CD14-positive monocyte (primary cell): ENCODE measurements at regions not wholly inside any gene's neighbourhood (a gene's known extent, or its start where the extent isn't known, plus 50 kb on each side); places are given as distances from the start of the nearest gene placed in this dataset.
A peak's percentile ranks its signal among the peaks of the same experiment; 100 is the strongest.

ENCODE experiments used
- DNase-seq, 3 donors: peaks; one replicate each; pipeline ENCODE4 v3.0.0-alpha.2; 2011 to 2022
- H2AFZ ChIP-seq: 2 replicates; pipeline ENCODE4 v1.6.0; 2012; ENCODE audit warnings: mild to moderate bottlenecking, low read depth, low read length, inconsistent platforms; ENCODE audit not compliant: insufficient read depth, poor library complexity, severe bottlenecking
- H3K27ac ChIP-seq, 2 donors: 1 replicate in 1 of 2; 2 replicates in 1 of 2; pipeline ENCODE4 v1.5.1; 2012 to 2013; ENCODE audit warnings: low read length in 2 of 2, control low read depth in 1 of 2, inconsistent platforms in 1 of 2, low read depth in 1 of 2, mild to moderate bottlenecking in 1 of 2
- H3K27me3 ChIP-seq, 2 donors: one replicate each; pipeline versions ENCODE4 v1.6.0 to v1.6.1; 2011 to 2013; ENCODE audit warnings: low read length in 2 of 2; ENCODE audit not compliant: control insufficient read depth in 2 of 2, insufficient read depth in 2 of 2
- H3K36me3 ChIP-seq, 2 donors: replicated peaks in 1 of 2; 1 replicate in 1 of 2; 2 replicates in 1 of 2; pipeline versions ENCODE4 v1.5.1 to v1.6.1; 2012 to 2013; ENCODE audit warnings: low read length in 2 of 2, control low read depth in 1 of 2, inconsistent platforms in 1 of 2, mild to moderate bottlenecking in 1 of 2; ENCODE audit not compliant: insufficient read depth in 2 of 2, control insufficient read depth in 1 of 2
- H3K4me1 ChIP-seq, 2 donors: 1 replicate in 1 of 2; 2 replicates in 1 of 2; pipeline versions ENCODE4 v1.5.1 to v1.6.1; 2012 to 2013; ENCODE audit warnings: low read length in 2 of 2, control low read depth in 1 of 2, inconsistent platforms in 1 of 2, mild to moderate bottlenecking in 1 of 2, moderate library complexity in 1 of 2; ENCODE audit not compliant: insufficient read depth in 2 of 2, control insufficient read depth in 1 of 2
- H3K4me2 ChIP-seq: replicated peaks from 2 replicates; pipeline ENCODE3; 2012; ENCODE audit warnings: low read length, moderate library complexity, mild to moderate bottlenecking; ENCODE audit not compliant: poor library complexity, severe bottlenecking; ENCODE audit errors: extremely low read depth
- H3K4me3 ChIP-seq, 3 experiments: fragments of 200-600 bp in 1 of 3; sonication (generic) in 1 of 3; replicated peaks in 1 of 3; 1 replicate in 2 of 3; 2 replicates in 1 of 3; pipeline ENCODE4 v1.5.1; 2011 to 2013; ENCODE audit warnings: low read length in 3 of 3, mild to moderate bottlenecking in 3 of 3, control low read depth in 2 of 3, low read depth in 2 of 3, inconsistent platforms in 1 of 3, moderate library complexity in 1 of 3
- H3K79me2 ChIP-seq: 2 replicates; pipeline ENCODE4 v1.6.0; 2012; ENCODE audit warnings: mild to moderate bottlenecking, control low read depth, inconsistent platforms, low read length, moderate library complexity; ENCODE audit not compliant: insufficient read depth
- H3K9ac ChIP-seq: 2 replicates; pipeline ENCODE4 v1.6.0; 2017; ENCODE audit warnings: low read length, mild to moderate bottlenecking; ENCODE audit not compliant: insufficient read depth, poor library complexity, severe bottlenecking
- H3K9me3 ChIP-seq, 2 donors: replicated peaks in 1 of 2; 1 replicate in 1 of 2; 2 replicates in 1 of 2; pipeline versions ENCODE4 v1.5.1 to v1.6.1; 2012 to 2013; ENCODE audit warnings: low read length in 2 of 2, control low read depth in 1 of 2; ENCODE audit not compliant: control insufficient read depth in 1 of 2, insufficient read depth in 1 of 2
- H4K20me1 ChIP-seq: 2 replicates; pipeline ENCODE4 v1.6.0; 2012; ENCODE audit warnings: mild to moderate bottlenecking, low read length, control low read depth, moderate library complexity; ENCODE audit not compliant: insufficient read depth
- H3K27ac Mint-ChIP-seq, 7 donors: one replicate each; pipeline ENCODE4 v1.8.0; 2020; ENCODE audit warnings: mild to moderate bottlenecking in 7 of 7, mixed read lengths in 7 of 7, moderate library complexity in 6 of 7, inconsistent platforms in 2 of 7
- H3K27me3 Mint-ChIP-seq, 3 donors: one replicate each; pipeline ENCODE4 v1.8.0; 2021 to 2022; ENCODE audit warnings: low read depth in 3 of 3, mild to moderate bottlenecking in 3 of 3, mixed read lengths in 3 of 3, moderate library complexity in 3 of 3, inconsistent platforms in 1 of 3
- H3K36me3 Mint-ChIP-seq, 2 donors: one replicate each; pipeline ENCODE4 v1.8.0; 2020; ENCODE audit warnings: mixed read lengths in 2 of 2, inconsistent platforms in 1 of 2, mild to moderate bottlenecking in 1 of 2
- H3K4me1 Mint-ChIP-seq: one replicate; pipeline ENCODE4 v1.8.0; 2020; ENCODE audit warnings: mild to moderate bottlenecking, mixed read lengths
- H3K4me3 Mint-ChIP-seq, 2 donors: one replicate each; pipeline ENCODE4 v1.8.0; 2020; ENCODE audit warnings: mild to moderate bottlenecking in 2 of 2, mixed read lengths in 2 of 2, moderate library complexity in 1 of 2
- H3K9me3 Mint-ChIP-seq, 7 donors: one replicate each; pipeline ENCODE4 v1.8.0; 2020 to 2022; ENCODE audit warnings: mixed read lengths in 7 of 7, mild to moderate bottlenecking in 6 of 7, moderate library complexity in 6 of 7, inconsistent platforms in 2 of 7
- CTCF ChIP-seq: fragments of 200-600 bp; IDR thresholded peaks from one replicate; pipeline ENCODE4 v1.8.0; 2022; ENCODE audit warnings: antibody characterized with exemption, mild to moderate bottlenecking
- WGBS: methylation state at CpG from one replicate; pipeline ENCODE4 v1.1.5; 2013; ENCODE audit warnings: missing lambda C conversion rate; ENCODE audit not compliant: insufficient coverage; 5-methylcytosine and 5-hydroxymethylcytosine counted together
- intact Hi-C, 2 donors: fragments of 100-400 bp; cut with micrococcal nuclease; formaldehyde crosslinking; loops; one replicate each; pipeline versions ENCODE4 v1.15.0 to v1.15.1; 2023

GRCh38 chr12:91406920-91407341 lies 224.3 kb upstream of the DCN start:
- Histone ChIP-seq H3K27me3 (no peaks in the 10 kb centered on the region), H4K20me1 (no peaks in the 10 kb centered on the region), H3K4me1 (no peaks in the 10 kb centered on the region), H2AFZ (no peak overlapping the region), H3K79me2 (no peaks in the 10 kb centered on the region), H3K27ac (no peak overlapping the region), H3K4me2 (no peak overlapping the region), H3K9ac (no peak overlapping the region), H3K9me3 (no peaks in the 10 kb centered on the region), H3K4me3 (no peak overlapping the region), H3K36me3 (no peaks in the 10 kb centered on the region)
- Mint-ChIP-seq H3K27ac (no peak overlapping the region), H3K9me3 (peaks cover 0 to 8% (median 1%) of the 10 kb centered on the region in 7 donors), H3K4me3 (no peak overlapping the region), H3K4me1 (no peaks in the 10 kb centered on the region), H3K36me3 (no peaks in the 10 kb centered on the region), H3K27me3 (peaks cover 0 to 3% (median 0%) of the 10 kb centered on the region in 3 donors)
- no peak for TF ChIP-seq CTCF
- no CpG with 5 or more reads among the region's 1 CpG for WGBS
- DNase-seq: peak in 1 of 3 donors; percentile 4
- intact Hi-C loops: no loop called here

- H3K79me2 ChIP-seq: no peaks in the 10 kb centered on the region
- Mint-ChIP-seq H3K4me3 (no peak overlapping the region), H3K36me3 (no peaks in the 10 kb centered on the region), H3K9me3 (peaks cover 0 to 4% (median 1%) of the 10 kb centered on the region in 7 donors), H3K27me3 (peaks cover 0 to 3% (median 0%) of the 10 kb centered on the region in 3 donors), H3K27ac (no peak overlapping the region), H3K4me1 (no peaks in the 10 kb centered on the region)
- no peaks in the 10 kb centered on the region for H3K4me1 ChIP-seq
- no peak overlapping the region for H3K27ac ChIP-seq
- no peak overlapping the region for H2AFZ ChIP-seq
- TF ChIP-seq CTCF: no peak
- H3K4me2 ChIP-seq: no peak overlapping the region
- intact Hi-C loops: no loop called here
- DNase-seq: no peak
- no peaks in the 10 kb centered on the region for H3K27me3 ChIP-seq
- H3K36me3 ChIP-seq: no peaks in the 10 kb centered on the region
- no peaks in the 10 kb centered on the region for H4K20me1 ChIP-seq
- H3K4me3 ChIP-seq: no peak overlapping the region
- no peaks in the 10 kb centered on the region for H3K9me3 ChIP-seq
- WGBS: 90% methylated on average over 4 of the region's 4 CpGs
- H3K9ac ChIP-seq: no peak overlapping the region
These were observed 221.8 kb upstream of the DCN start for GRCh38 chr12:91404441-91404840.
